Epidermal melanocyte (primary cell): ENCODE measurements at regions not wholly inside any gene's neighbourhood (a gene's known extent, or its start where the extent isn't known, plus 50 kb on each side); places are given as distances from the start of the nearest gene placed in this dataset.

Experiments used
- DNase-seq: peaks from one replicate; pipeline ENCODE4 v3.0.0; 2011; ENCODE audit warnings: low spot score; ENCODE audit not compliant: insufficient read length

- no peak for DNase-seq
Observed at GRCh38 chr2:172230889-172231401, 128.2 kb upstream of the DLX2 start.

- DNase-seq = no peak
Observed at GRCh38 chr2:172231508-172231907, 128.8 kb upstream of the DLX2 start.

- no peak for DNase-seq
Observed at GRCh38 chr2:172232708-172233396, 130.2 kb upstream of the DLX2 start.

- no peak for DNase-seq
Observed at GRCh38 chr2:172233987-172234715, 131.5 kb upstream of the DLX2 start.

DNA sequence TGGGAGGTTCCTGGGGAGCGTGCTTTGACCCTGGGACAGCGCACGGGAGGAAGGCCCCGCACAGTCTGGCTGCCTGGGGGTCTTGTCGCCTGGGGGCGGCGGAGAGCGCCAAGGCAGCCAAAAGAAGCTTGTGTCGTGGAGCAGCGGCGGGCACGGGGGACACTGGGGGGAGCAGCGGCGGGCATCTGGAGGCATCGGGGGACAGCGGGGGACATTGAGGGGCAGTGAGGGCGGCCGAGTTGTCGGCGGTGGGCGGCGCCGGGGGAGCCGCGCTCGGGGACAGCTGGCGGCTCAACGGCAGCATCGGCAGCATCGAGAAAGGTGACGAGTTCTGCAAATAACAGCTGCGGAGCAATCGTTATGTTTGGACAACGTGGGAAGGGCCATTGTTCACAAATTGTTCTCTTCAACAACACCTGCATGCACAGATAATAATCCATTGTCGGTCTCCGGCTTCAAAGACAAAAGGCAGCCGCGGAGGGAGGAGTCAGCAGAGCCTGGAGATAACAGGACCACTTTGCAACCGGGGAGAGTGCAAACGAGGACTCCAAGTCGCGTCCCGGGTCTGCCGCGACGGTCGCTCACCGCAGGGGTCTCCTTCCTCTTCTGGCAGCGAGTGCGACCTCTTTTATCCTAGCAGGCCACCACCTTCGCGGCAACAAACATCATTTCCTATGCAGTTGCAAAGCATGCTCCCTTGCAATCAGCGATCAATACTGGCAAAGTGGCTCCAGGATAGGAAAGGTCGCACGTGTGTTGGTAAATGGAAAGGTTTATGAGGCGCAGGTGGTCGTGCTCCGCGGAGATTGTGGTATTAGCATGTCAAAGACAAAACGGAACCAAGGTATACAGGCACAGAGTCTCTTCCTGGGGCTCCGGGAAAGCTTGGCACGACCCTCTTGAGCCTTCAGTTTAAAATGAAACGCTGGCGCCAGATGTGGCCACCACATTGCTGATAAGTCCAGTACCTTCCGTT is 132.3 kb upstream of the DLX2 start:
- DNase-seq = no peak

DNA sequence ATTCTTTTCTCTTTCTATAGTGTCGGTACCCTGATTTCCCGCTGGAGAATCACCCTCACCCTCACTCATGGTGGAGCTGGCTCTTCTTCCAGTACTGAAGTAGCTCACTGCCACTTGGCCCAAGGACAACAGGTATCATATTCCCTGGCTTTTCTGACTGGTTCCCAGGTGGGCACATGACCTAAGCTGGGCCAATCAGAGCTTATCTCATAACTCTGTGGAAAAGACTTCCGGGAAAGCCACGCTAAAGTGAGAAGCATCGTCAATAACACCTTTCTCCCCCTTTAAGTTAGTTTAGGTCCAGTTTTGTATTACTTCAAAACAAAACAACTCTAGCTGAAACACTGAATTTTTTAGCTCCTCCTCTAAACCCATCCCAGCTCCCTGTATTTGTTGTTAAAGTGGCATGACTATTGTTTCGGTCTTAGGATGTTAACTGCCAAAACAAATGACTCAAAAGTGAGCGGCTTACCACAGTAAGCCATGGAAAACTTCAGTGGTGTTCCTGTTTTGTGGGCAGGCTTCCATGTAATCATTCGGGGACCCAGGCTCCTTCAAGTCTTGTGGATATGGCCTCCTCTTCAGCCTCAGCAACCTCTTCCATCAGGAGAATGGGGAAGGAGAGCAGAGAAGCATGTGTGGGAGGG is 137.4 kb upstream of the DLX2 start:
- no peak for DNase-seq

DNA sequence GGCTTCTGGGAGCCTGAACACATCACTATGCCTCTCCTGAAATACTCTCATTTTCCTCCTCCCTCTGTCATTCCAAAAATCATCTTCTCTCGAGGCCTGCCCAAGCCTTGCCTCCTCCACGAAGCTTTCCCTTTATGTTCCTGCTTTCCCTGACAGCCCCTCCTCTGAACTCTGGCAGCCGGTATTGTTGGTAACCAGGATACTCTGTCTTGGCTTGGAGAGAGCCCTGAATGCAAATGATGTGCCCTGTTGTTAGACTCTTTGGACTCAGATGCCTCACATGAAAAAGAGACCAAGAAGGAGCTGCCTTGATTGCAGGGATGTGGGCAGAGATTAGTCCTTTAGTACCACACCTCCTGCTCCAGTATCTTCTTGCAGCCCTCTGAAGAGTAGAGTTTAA is 138.5 kb upstream of the DLX2 start:
- no peak for DNase-seq

DNA sequence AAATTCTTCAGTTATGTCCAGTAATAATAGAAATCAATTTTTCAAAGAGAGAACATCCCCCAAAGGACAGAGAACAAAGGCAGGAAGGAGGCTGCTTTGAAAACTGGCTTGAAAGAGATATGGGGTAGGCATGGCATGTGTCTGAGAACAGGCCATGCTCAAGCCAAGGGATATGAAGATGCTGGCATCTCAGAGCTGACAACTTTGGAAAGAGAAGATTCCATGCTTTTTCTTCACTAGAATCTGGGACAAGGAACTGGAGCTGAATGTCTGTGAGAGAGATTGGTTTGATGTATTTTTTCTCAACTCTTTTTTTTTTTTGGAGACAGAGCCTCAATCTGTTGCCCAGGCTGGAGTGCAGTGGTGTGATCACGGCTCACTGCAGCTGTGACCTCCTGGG is 139.8 kb upstream of the DLX2 start:
- DNase-seq = no peak

DNA sequence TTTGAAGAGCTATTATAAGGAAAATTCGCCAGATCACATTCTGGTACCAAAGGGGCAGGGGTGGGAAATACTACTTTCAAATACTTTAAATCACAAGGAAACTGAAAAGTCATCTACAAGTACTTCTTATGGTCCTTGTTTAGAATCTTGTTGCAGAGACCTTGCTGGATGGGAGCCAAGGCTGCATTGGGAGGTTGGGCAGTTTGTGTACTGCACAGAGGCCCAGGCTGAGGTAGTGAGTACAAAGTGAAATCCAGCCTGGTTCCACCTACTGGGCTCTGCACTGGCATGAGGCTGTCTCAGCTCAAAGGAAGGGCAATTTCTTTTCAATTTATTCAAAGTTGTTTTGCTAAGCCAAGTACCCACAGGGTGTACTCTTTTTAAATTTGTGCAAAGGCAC is 140.3 kb upstream of the DLX2 start:
- no peak for DNase-seq

- DNase-seq = peak; percentile 83
Observed at GRCh38 chr2:172244419-172245130, 141.9 kb upstream of the DLX2 start.

GRCh38 chr2:172246649-172247048 is 143.9 kb upstream of the DLX2 start:
- DNase-seq = no peak

DNA sequence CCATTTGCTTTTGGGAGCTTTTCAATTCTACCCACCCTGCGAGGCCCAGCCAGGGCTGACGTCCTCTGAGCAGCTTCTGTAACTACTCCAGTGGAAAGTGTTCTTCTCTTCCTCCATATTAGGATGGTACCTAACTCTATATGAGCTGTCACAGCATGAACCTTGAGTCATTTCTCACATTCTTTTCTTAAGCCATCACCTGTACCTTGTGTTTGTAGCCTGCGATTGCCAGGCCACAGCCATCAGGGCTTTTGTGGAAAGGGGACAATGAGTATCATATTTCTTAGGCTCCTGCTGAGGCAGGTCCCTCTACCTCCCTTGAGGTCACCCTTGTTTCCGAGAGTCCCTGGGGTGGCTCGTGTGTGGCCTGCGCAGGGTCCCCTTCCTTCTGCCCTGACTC is 144.5 kb upstream of the DLX2 start:
- DNase-seq = no peak

- DNase-seq = no peak
Observed at GRCh38 chr2:172248381-172248780, 145.7 kb upstream of the DLX2 start.

DNA sequence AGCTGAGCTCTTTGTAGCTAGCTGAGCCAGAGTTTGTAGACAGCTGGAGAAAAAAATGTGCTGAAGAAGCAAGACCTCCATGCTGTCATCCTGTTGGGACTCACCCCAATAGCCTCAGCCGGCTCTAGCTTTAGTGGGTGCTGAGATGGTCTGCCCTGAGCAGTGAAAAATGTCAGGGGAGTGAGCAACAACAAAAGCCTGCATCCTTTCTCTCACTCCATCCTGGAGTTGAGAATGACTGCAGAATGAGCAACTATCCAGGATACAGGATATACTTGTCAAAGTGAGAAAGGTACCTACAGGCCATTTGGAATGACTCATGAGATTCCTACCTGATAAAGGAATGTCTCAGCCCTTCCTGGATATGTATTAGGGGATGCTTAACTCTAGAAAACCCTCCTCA is 146.1 kb upstream of the DLX2 start:
- no peak for DNase-seq

GRCh38 chr2:172249334-172249733 is 146.6 kb upstream of the DLX2 start:
- no peak for DNase-seq

DNA sequence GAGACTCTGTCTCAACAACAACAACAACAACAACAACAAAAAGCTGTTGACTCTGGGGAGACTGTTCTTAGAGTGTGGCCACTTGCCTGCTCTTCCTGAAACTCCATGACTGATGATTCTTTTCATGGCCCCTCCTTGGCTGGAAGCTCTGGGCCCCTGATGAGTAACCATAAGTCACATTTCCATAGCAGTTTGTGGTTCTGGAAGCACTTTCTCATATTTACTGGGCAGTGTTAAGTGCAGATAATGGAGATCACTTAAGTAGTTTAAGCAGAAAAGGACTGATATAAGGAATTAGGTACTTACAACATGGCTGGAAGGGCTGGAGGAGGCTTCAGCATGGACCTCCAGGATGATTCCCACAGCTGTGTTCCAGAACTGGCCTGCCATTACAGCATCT is 147.3 kb upstream of the DLX2 start:
- no peak for DNase-seq

- DNase-seq = no peak
Observed at GRCh38 chr2:172251231-172251630, 148.5 kb upstream of the DLX2 start.

DNA sequence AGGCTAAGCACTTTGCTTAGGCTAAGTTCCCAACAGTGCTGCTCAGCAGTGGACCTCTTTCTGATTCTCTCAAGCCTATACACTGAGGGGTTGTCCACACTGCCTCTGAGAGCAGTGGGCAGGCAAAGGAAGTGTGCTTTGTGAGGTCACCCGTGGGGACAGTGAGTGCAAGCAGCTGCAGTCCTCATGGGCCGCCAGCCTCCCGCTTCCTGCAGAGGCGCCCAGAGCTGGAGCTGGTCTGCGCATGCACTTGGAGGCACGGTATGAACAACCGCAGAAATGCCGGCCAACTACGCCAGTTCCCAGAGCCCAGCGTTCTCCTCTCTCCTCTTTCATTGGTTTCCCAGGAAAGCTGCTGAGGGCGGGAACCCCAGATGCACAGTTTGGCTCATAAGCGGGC is 149.5 kb upstream of the DLX2 start:
- DNase-seq = no peak

DNA sequence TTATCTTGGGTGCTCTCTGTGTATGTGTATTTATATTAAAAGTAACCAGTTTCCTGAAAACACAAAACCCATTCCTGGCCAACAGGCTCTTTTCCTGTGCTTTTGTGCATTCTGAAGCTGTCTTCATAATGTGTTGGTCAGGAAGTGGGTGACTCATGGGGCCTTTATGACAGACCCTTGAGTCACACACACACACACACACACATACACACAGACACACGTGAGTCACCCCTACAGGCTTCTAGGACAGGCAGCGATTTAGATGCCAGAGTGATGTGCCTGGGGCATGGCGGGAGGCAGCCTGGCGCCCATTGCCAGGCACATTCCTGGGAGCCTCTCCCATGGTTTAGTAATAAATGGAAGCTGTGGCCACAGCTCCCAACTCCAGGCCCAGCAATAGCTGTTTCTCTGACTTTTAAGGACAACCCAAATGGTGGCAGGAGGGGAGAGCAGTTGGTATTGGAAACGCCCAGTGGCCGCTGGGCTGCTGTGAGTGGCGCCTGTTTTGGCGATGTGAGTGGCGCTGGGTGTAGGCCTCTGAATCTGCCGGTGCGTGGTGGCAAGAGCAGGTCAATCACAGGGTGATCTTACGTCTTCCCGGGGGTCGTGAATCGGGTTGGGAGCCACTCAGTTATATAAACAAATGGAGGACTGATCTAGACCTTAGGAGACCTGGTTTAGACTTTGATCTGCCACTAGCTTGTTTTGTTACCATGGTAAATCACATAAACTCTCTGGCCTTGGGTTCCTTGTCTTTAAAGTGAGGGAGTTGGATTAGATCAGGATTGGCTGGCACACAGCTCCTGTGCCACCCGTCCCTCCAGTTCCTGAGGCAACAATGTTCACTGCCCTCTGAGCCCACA is 150.7 kb upstream of the DLX2 start:
- peak; percentile 67 for DNase-seq

DNA sequence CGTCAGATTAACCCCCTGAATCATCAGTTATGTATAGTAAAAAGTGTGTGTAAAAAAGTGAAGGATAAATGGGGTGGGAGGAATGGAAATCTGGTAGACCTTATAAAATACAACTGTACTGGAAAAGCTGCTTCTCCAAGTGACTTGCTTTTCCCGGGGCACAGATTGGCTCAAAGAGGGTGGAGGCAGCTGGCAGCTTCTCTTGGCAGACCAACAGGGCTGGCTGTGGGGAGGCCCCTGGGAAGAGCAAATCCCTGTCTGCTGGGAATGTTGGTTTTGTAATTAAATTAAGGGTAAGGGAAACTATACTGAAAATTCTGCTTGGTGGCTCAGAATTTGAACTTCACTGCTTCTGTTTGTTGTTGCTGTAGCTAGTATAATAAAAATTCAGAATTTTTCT is 154.2 kb upstream of the DLX2 start:
- DNase-seq = no peak
